Cardiac fibroblast (primary cell): ENCODE measurements at regions not wholly inside any gene's neighbourhood (a gene's known extent, or its start where the extent isn't known, plus 50 kb on each side); places are given as distances from the start of the nearest gene placed in this dataset.

Source experiments
- DNase-seq, 2 donors: peaks; one replicate each; pipeline versions ENCODE4 v3.0.0 to v3.0.0-alpha.2; 2010; ENCODE audit warnings: low read depth in 2 of 2
- H3K4me3 ChIP-seq, 2 donors: replicated peaks in 1 of 2; 1 replicate in 1 of 2; 2 replicates in 1 of 2; pipeline ENCODE4 v1.5.1; 2011; ENCODE audit warnings: low read depth in 2 of 2, low read length in 2 of 2, mild to moderate bottlenecking in 2 of 2, moderate library complexity in 1 of 2
- TF ChIP-seq, protein P1 (sequence below): IDR thresholded peaks from one replicate; pipeline ENCODE4 v1.5.1; 2011; ENCODE audit warnings: low read depth, mild to moderate bottlenecking, low read length, inconsistent platforms

DNA sequence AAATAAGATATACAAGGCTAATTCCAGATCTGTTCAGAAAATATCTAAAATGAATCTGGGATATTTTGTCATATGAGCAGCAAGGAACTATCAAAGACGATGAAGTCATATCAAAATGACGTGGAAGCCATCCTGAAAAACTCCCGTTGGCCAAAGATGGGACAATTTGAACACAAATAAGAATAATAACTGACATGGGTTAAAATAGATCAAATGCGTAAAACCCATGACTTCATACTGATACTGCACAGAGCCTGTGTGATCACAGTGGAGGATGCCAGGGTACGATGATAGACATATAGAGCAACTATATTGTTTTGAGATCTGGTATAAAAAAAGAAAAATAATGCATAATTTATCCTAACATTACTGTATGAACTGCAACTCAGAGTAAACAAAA, 51.0 kb upstream of the PIP5K1B start:
- TF ChIP-seq, protein P1, sequence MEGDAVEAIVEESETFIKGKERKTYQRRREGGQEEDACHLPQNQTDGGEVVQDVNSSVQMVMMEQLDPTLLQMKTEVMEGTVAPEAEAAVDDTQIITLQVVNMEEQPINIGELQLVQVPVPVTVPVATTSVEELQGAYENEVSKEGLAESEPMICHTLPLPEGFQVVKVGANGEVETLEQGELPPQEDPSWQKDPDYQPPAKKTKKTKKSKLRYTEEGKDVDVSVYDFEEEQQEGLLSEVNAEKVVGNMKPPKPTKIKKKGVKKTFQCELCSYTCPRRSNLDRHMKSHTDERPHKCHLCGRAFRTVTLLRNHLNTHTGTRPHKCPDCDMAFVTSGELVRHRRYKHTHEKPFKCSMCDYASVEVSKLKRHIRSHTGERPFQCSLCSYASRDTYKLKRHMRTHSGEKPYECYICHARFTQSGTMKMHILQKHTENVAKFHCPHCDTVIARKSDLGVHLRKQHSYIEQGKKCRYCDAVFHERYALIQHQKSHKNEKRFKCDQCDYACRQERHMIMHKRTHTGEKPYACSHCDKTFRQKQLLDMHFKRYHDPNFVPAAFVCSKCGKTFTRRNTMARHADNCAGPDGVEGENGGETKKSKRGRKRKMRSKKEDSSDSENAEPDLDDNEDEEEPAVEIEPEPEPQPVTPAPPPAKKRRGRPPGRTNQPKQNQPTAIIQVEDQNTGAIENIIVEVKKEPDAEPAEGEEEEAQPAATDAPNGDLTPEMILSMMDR: no peak
- no peak overlapping the region for H3K4me3 ChIP-seq
- no peak for DNase-seq
